ENCODE measurements at regions not wholly inside any gene's neighbourhood (a gene's known extent, or its start where the extent isn't known, plus 50 kb on each side); places are given as distances from the start of the nearest gene placed in this dataset.

GRCh38 chr2:234592541-234592940 is 95.7 kb upstream of the ARL4C start:
- DNase-seq = no peak

GRCh38 chr2:234590076-234590475 is 93.2 kb upstream of the ARL4C start:
- DNase-seq = no peak

- no peak for DNase-seq
These were observed 91.2 kb upstream of the ARL4C start for GRCh38 chr2:234588054-234588430.

GRCh38 chr2:234587341-234588053 is 90.6 kb upstream of the ARL4C start:
- no peak for DNase-seq

GRCh38 chr2:234583331-234583730 is 86.5 kb upstream of the ARL4C start:
- no peak for DNase-seq

- no peak for DNase-seq
These were observed 83.8 kb upstream of the ARL4C start for GRCh38 chr2:234580686-234581085.

GRCh38 chr2:234579231-234579962 is 82.5 kb upstream of the ARL4C start:
- no peak for DNase-seq

GRCh38 chr2:234578389-234578788 is 81.5 kb upstream of the ARL4C start:
- no peak for DNase-seq

GRCh38 chr2:234577191-234577590 is 80.3 kb upstream of the ARL4C start:
- DNase-seq = no peak

- DNase-seq = no peak
These were observed 74.9 kb upstream of the ARL4C start for GRCh38 chr2:234571620-234572407.

- DNase-seq = no peak
These were observed 73.6 kb upstream of the ARL4C start for GRCh38 chr2:234570476-234570875.

- DNase-seq = no peak
These were observed 73.0 kb upstream of the ARL4C start for GRCh38 chr2:234569776-234570430.

GRCh38 chr2:234566622-234567021 is 69.7 kb upstream of the ARL4C start:
- DNase-seq = no peak

- no peak for DNase-seq
These were observed 69.2 kb upstream of the ARL4C start for GRCh38 chr2:234565842-234566619.

- no peak for DNase-seq
These were observed 68.3 kb upstream of the ARL4C start for GRCh38 chr2:234565201-234565600.

- no peak for DNase-seq
These were observed 67.8 kb upstream of the ARL4C start for GRCh38 chr2:234564699-234565098.

GRCh38 chr2:234559609-234560008 is 62.7 kb upstream of the ARL4C start:
- DNase-seq = no peak

GRCh38 chr2:234558642-234559041 is 61.8 kb upstream of the ARL4C start:
- DNase-seq = no peak

- no peak for DNase-seq
These were observed 60.1 kb upstream of the ARL4C start for GRCh38 chr2:234556848-234557573.

GRCh38 chr2:234555616-234556249 is 58.9 kb upstream of the ARL4C start:
- no peak for DNase-seq

- no peak for DNase-seq
These were observed 58.3 kb upstream of the ARL4C start for GRCh38 chr2:234555161-234555560.
